GM18520 (cell line): ENCODE measurements at regions not wholly inside any gene's neighbourhood (a gene's known extent, or its start where the extent isn't known, plus 50 kb on each side); places are given as distances from the start of the nearest gene placed in this dataset.
"Not testable (repeated sequence)": the region's sequence is repeated elsewhere in the genome, so short reads cannot be mapped to it uniquely, and the experiment has no call there.

Source experiments
- ATAC-seq: cut with Tn5 transposase; IDR thresholded peaks from one replicate; pipeline ENCODE4 v1.9.1; 2021; ENCODE audit not compliant: unreplicated experiment

GRCh38 chr9:90070931-90071660 lies 466.3 kb downstream of the GADD45G start:
- no peak for ATAC-seq

- no peak for ATAC-seq
Measured at GRCh38 chr9:90073186-90073945, 468.6 kb downstream of the GADD45G start.

- no peak for ATAC-seq
Measured at GRCh38 chr9:90074316-90074962, 469.6 kb downstream of the GADD45G start.

- not testable (repeated sequence) for ATAC-seq
Measured at GRCh38 chr9:90077598-90077997, 472.8 kb downstream of the GADD45G start.

GRCh38 chr9:90078988-90079421 lies 474.2 kb downstream of the GADD45G start:
- no peak for ATAC-seq

GRCh38 chr9:90085633-90086032 lies 480.8 kb downstream of the GADD45G start:
- no peak for ATAC-seq

GRCh38 chr9:90086101-90086511 lies 481.3 kb downstream of the GADD45G start:
- no peak for ATAC-seq

GRCh38 chr9:90088434-90088833 lies 483.6 kb downstream of the GADD45G start:
- ATAC-seq, result no peak

- ATAC-seq, result no peak
Measured at GRCh38 chr9:90088856-90089255, 484.0 kb downstream of the GADD45G start.

GRCh38 chr9:90090997-90091396 lies 486.2 kb downstream of the GADD45G start:
- no peak for ATAC-seq

- ATAC-seq, result no peak
Measured at GRCh38 chr9:90092508-90092907, 487.7 kb downstream of the GADD45G start.

GRCh38 chr9:90095682-90096081 lies 490.9 kb downstream of the GADD45G start:
- ATAC-seq, result no peak

GRCh38 chr9:90097237-90097636 lies 492.4 kb downstream of the GADD45G start:
- no peak for ATAC-seq

- ATAC-seq, result no peak
Measured at GRCh38 chr9:90098408-90098807, 493.6 kb downstream of the GADD45G start.

- ATAC-seq, result no peak
Measured at GRCh38 chr9:90099262-90099963, 494.6 kb downstream of the GADD45G start.

GRCh38 chr9:90100014-90100413 lies 495.2 kb downstream of the GADD45G start:
- no peak for ATAC-seq

GRCh38 chr9:90102292-90102901 lies 497.6 kb downstream of the GADD45G start:
- peak; percentile 63 for ATAC-seq

- ATAC-seq, result no peak
Measured at GRCh38 chr9:90103771-90104170, 499.0 kb downstream of the GADD45G start.

GRCh38 chr9:90105773-90106172 lies 501.0 kb downstream of the GADD45G start:
- ATAC-seq, result no peak

GRCh38 chr9:90107040-90107725 lies 502.4 kb downstream of the GADD45G start:
- ATAC-seq, result no peak
